IMR-90 (cell line): ENCODE measurements at regions not wholly inside any gene's neighbourhood (a gene's known extent, or its start where the extent isn't known, plus 50 kb on each side); places are given as distances from the start of the nearest gene placed in this dataset.

Experiments used
- ATAC-seq: fragments of 200-7000 bp; cut with Tn5 transposase; 2 replicates; pipeline ENCODE4 v1.9.1; 2020; ENCODE audit warnings: low read depth, mild to moderate bottlenecking, moderate library complexity
- BruUV-seq: library from RNA; stranded (reverse); fragments of 400-500 nt; replicated peaks from 2 replicates; lab custom pipeline; 2021; lab: Mats Ljungman, UMichigan
- CTCF ChIA-PET: fragments of 300-600 bp; formaldehyde crosslinking; extraction: SDS; loops from one replicate; lab custom pipeline; 2021; ENCODE audit warnings: antibody characterized with exemption; lab: Yijun Ruan, JAX
- POLR2A ChIA-PET: fragments of 300-600 bp; sonication (Branson Sonifier 250); formaldehyde crosslinking; loops from one replicate; lab custom pipeline; 2022; ENCODE audit warnings: antibody characterized with exemption; ENCODE audit not compliant: unreplicated experiment; lab: Charles Lee
- DNase-seq: peaks from one replicate; pipeline ENCODE4 v3.0.0; 2013
- H2AFZ ChIP-seq: replicated peaks from 2 replicates; pipeline ENCODE3; 2013; ENCODE audit warnings: low read length, mild to moderate bottlenecking; ENCODE audit not compliant: poor library complexity
- H2AK5ac ChIP-seq: 2 replicates; pipeline ENCODE4 v1.6.1; 2013; ENCODE audit warnings: low read depth, low read length, inconsistent platforms
- H2AK9ac ChIP-seq: replicated peaks from 2 replicates; pipeline ENCODE3; 2013; ENCODE audit warnings: mild to moderate bottlenecking, low read depth, low read length, moderate library complexity; ENCODE audit not compliant: poor library complexity
- H2BK120ac ChIP-seq: 2 replicates; pipeline ENCODE4 v1.6.1; 2013; ENCODE audit warnings: low read depth, low read length, inconsistent platforms
- H2BK15ac ChIP-seq: 3 replicates; pipeline ENCODE4 v1.6.1; 2013; ENCODE audit warnings: low read depth, low read length, inconsistent platforms
- H2BK20ac ChIP-seq: 2 replicates; pipeline ENCODE4 v1.6.1; 2013; ENCODE audit warnings: low read depth, mild to moderate bottlenecking, inconsistent platforms, low read length, moderate library complexity
- H2BK5ac ChIP-seq: 2 replicates; pipeline ENCODE4 v1.6.1; 2013; ENCODE audit warnings: mild to moderate bottlenecking, low read depth, low read length, inconsistent platforms; ENCODE audit not compliant: poor library complexity, severe bottlenecking
- H3K14ac ChIP-seq: replicated peaks from 2 replicates; pipeline ENCODE4 v1.6.1; 2013; ENCODE audit warnings: low read depth, low read length, inconsistent platforms
- H3K18ac ChIP-seq: 2 replicates; pipeline ENCODE4 v1.6.1; 2013; ENCODE audit warnings: low read depth, low read length, control low read depth
- H3K23ac ChIP-seq: 2 replicates; pipeline ENCODE4 v1.6.1; 2013; ENCODE audit warnings: low read depth, low read length, inconsistent platforms
- H3K27ac ChIP-seq: 2 replicates; pipeline ENCODE4 v1.5.1; 2013; ENCODE audit warnings: mild to moderate bottlenecking, control low read depth, low read length; ENCODE audit not compliant: insufficient read depth
- H3K27me3 ChIP-seq: 2 replicates; pipeline ENCODE4 v1.6.1; 2013; ENCODE audit warnings: low read length; ENCODE audit not compliant: control insufficient read depth, insufficient read depth
- H3K36me3 ChIP-seq: 2 replicates; pipeline ENCODE4 v1.6.1; 2013; ENCODE audit warnings: low read length, mixed read lengths; ENCODE audit not compliant: control insufficient read depth, insufficient read depth
- H3K4ac ChIP-seq: 2 replicates; pipeline ENCODE4 v1.6.1; 2013; ENCODE audit warnings: low read depth, low read length, inconsistent platforms
- H3K4me1 ChIP-seq: 2 replicates; pipeline ENCODE4 v1.6.1; 2013; ENCODE audit warnings: low read length, mixed read lengths; ENCODE audit not compliant: control insufficient read depth, insufficient read depth
- H3K4me2 ChIP-seq: 2 replicates; pipeline ENCODE4 v1.6.1; 2013; ENCODE audit warnings: low read depth, mild to moderate bottlenecking, control low read depth, low read length, moderate library complexity
- H3K4me3 ChIP-seq: 2 replicates; pipeline ENCODE4 v1.5.1; 2013; ENCODE audit warnings: low read depth, mild to moderate bottlenecking, control low read depth, low read length, moderate library complexity; ENCODE audit not compliant: insufficient read depth
- H3K56ac ChIP-seq: 2 replicates; pipeline ENCODE4 v1.6.1; 2013; ENCODE audit warnings: low read length, inconsistent platforms; ENCODE audit not compliant: insufficient read depth; ENCODE audit errors: extremely low read depth
- H3K79me1 ChIP-seq, 2 experiments: 2 replicates each; pipeline ENCODE4 v1.6.1; 2013; ENCODE audit warnings: low read length in 2 of 2, inconsistent platforms in 1 of 2, low read depth in 1 of 2
- H3K9ac ChIP-seq: 2 replicates; pipeline ENCODE4 v1.6.1; 2013; ENCODE audit warnings: low read depth, low read length, control low read depth
- H3K9me1 ChIP-seq: 2 replicates; pipeline ENCODE4 v1.6.1; 2013; ENCODE audit warnings: low read length, inconsistent platforms; ENCODE audit not compliant: insufficient read depth
- H3K9me3 ChIP-seq: 2 replicates; pipeline ENCODE4 v1.6.1; 2013; ENCODE audit warnings: low read length; ENCODE audit not compliant: control insufficient read depth, insufficient read depth
- H4K20me1 ChIP-seq: 2 replicates; pipeline ENCODE4 v1.6.1; 2013; ENCODE audit warnings: low read length, inconsistent platforms; ENCODE audit not compliant: insufficient read depth
- H4K5ac ChIP-seq: 2 replicates; pipeline ENCODE4 v1.6.1; 2013; ENCODE audit warnings: mild to moderate bottlenecking, low read depth, low read length, control low read depth
- H4K8ac ChIP-seq, 2 experiments: 2 replicates each; pipeline ENCODE4 v1.6.1; 2013; ENCODE audit warnings: low read depth in 2 of 2, low read length in 2 of 2, control low read depth in 1 of 2, inconsistent platforms in 1 of 2
- H4K91ac ChIP-seq: 2 replicates; pipeline ENCODE4 v1.6.1; 2013; ENCODE audit warnings: low read depth, low read length, inconsistent platforms; ENCODE audit not compliant: insufficient read depth
- BHLHE40 ChIP-seq: fragments of 150-350 bp; IDR thresholded peaks from 2 replicates; pipeline ENCODE4 v1.6.1; 2016; ENCODE audit warnings: mild to moderate bottlenecking, low read depth, low read length
- CEBPB ChIP-seq: IDR thresholded peaks from 2 replicates; pipeline ENCODE4 v1.6.1; 2012; ENCODE audit warnings: low read depth, low read length, improper control_type of control experiment
- CHD1 ChIP-seq: IDR thresholded peaks from 2 replicates; pipeline ENCODE4 v1.6.1; 2012; ENCODE audit warnings: low read depth, low read length, improper control_type of control experiment
- FOS ChIP-seq: fragments of 150-350 bp; IDR thresholded peaks from 2 replicates; pipeline ENCODE4 v1.6.1; 2016; ENCODE audit warnings: low read depth, low read length
- MAFK ChIP-seq: IDR thresholded peaks from 2 replicates; pipeline ENCODE4 v1.6.1; 2012; ENCODE audit warnings: low read depth, low read length, improper control_type of control experiment
- MAZ ChIP-seq: IDR thresholded peaks from 2 replicates; pipeline ENCODE4 v1.6.1; 2012; ENCODE audit warnings: low read depth, mild to moderate bottlenecking, low read length, improper control_type of control experiment, moderate library complexity, borderline replicate concordance
- MXI1 ChIP-seq: IDR thresholded peaks from 2 replicates; pipeline ENCODE4 v1.6.1; 2012; ENCODE audit warnings: low read depth, mild to moderate bottlenecking, low read length, moderate library complexity, borderline replicate concordance
- NFE2L2 ChIP-seq: fragments of 150-350 bp; IDR thresholded peaks from 2 replicates; pipeline ENCODE4 v1.6.1; 2016; ENCODE audit warnings: low read depth, mild to moderate bottlenecking, low read length
- POLR2A ChIP-seq: IDR thresholded peaks from 2 replicates; pipeline ENCODE4 v1.6.1; 2012; ENCODE audit warnings: mild to moderate bottlenecking, low read depth, low read length
- RAD21 ChIP-seq: IDR thresholded peaks from 2 replicates; pipeline ENCODE4 v1.6.1; 2012; ENCODE audit warnings: low read length, improper control_type of control experiment
- RCOR1 ChIP-seq: IDR thresholded peaks from 2 replicates; pipeline ENCODE4 v1.6.1; 2012; ENCODE audit warnings: mild to moderate bottlenecking, low read length, improper control_type of control experiment; ENCODE audit not compliant: insufficient replicate concordance
- RFX5 ChIP-seq: IDR thresholded peaks from 2 replicates; pipeline ENCODE4 v1.8.0; 2012; ENCODE audit warnings: low read depth, mild to moderate bottlenecking, low read length, moderate library complexity
- SMC3 ChIP-seq: fragments of 150-350 bp; IDR thresholded peaks from 2 replicates; pipeline ENCODE4 v1.6.1; 2016; ENCODE audit warnings: low read depth, mild to moderate bottlenecking, antibody characterized with exemption, low read length, moderate library complexity
- WGBS, 2 experiments: methylation state at CpG; one replicate each; pipeline versions ENCODE4 v1.1.5 to v1.1.7; 2013; ENCODE audit warnings: missing lambda C conversion rate in 2 of 2; ENCODE audit not compliant: insufficient read length in 1 of 2; ENCODE audit errors: extremely low coverage in 2 of 2; 5-methylcytosine and 5-hydroxymethylcytosine counted together
- dilution Hi-C: fragments of 300-500 bp; cut with HindIII; formaldehyde crosslinking; loops from one replicate; pipeline ENCODE4 v1.14.3; 2018; ENCODE audit warnings: low sequenced_read_pairs; ENCODE audit not compliant: unreplicated experiment
- in situ Hi-C: fragments of 300-500 bp; cut with MboI; formaldehyde crosslinking; loops from 3 replicates; pipeline ENCODE4 v1.14.3; 2019; ENCODE audit warnings: low sequenced_read_pairs, inconsistent platforms, mixed read lengths
- intact Hi-C: fragments of 100-400 bp; cut with micrococcal nuclease; formaldehyde crosslinking; loops from 2 replicates; pipeline ENCODE4 v1.10.0; 2022
- TF ChIP-seq, protein P1 (sequence below): conservative IDR thresholded peaks from 2 replicates; pipeline ENCODE4 v1.5.1; 2012; ENCODE audit warnings: mild to moderate bottlenecking, low read depth, low read length, improper control_type of control experiment
- TF ChIP-seq, protein P2 (sequence below): fragments of 150-350 bp; IDR thresholded peaks from 2 replicates; pipeline ENCODE4 v1.6.1; 2016; ENCODE audit warnings: low read depth, mild to moderate bottlenecking, low read length, moderate library complexity, borderline replicate concordance
- TF ChIP-seq, protein P3 (sequence below): fragments of 150-350 bp; IDR thresholded peaks from 2 replicates; pipeline ENCODE4 v1.6.1; 2017; ENCODE audit warnings: mild to moderate bottlenecking, antibody characterized with exemption, low read length, low read depth

DNA sequence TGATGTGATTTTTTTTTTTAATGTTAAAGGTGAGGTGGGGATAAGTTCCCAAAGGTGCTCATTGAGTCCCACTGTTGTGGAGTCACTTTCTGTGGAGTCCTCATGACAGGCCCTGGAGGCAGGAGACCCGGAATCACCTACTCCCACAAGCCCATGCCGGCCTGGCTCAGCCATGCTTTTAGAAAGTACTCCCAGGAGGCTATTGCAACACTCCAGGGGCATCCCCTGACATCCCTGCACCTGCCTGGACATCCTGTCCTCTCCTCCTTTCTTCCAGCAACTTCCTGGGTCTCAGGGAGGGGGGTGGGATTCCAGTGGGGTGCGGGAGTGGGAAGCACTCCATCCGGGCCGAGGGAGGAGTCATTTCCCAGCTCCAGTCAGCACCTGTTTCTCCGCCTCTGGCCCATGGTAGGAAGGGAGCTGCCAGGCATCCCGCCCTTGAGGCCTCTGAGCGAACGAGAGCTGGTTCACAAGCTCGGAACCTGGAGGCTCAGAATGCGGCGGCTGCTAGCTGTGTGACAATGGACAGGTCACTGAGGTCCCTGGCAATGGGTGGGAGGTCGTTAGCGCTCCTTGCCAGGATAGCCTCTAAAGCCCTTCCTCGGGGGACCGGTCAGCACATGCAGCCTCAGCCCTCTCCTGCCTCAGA lies 163.9 kb upstream of the ID2 start:
- ChIA-PET CTCF (interaction anchor here (1.0 kb wide), 1 partner anchor 313 kb away, joined by 6 read pairs; no protein-coding TSS in a partner anchor), POLR2A (interaction anchor here (0.7 kb wide), 1 partner anchor 11 kb away, joined by 3 read pairs; no protein-coding TSS in a partner anchor)
- H2BK15ac ChIP-seq = no peak overlapping the region
- H2BK20ac ChIP-seq = no peak overlapping the region
- intact Hi-C loops = loop anchor here (10.0 kb wide), 1 partner anchor 167 kb away; the partner anchor contains the start of gene ID2
- in situ Hi-C loops = no loop called here
- H2AK9ac ChIP-seq = no peak overlapping the region
- WGBS, 2 experiments = 89% methylated on average over 3 of the region's 16 CpGs; no CpG with 5 or more reads in 1 of the 2 experiments
- no peak overlapping the region for H3K27ac ChIP-seq
- H2BK5ac ChIP-seq = no peak overlapping the region
- no peak overlapping the region for H3K18ac ChIP-seq
- H3K4ac ChIP-seq = no peak overlapping the region
- dilution Hi-C loops = no loop called here
- H3K9me1 ChIP-seq = no peaks in the 10 kb centered on the region
- no peak overlapping the region for H4K91ac ChIP-seq
- H2BK120ac ChIP-seq = no peak overlapping the region
- H4K20me1 ChIP-seq = no peaks in the 10 kb centered on the region; the same call in 1 of the 2 replicates
- H3K27me3 ChIP-seq = peaks cover 20% of the 10 kb centered on the region
- H2AFZ ChIP-seq = no peak overlapping the region
- H4K8ac ChIP-seq = no peak overlapping the region
- no peak overlapping the region for H2AK5ac ChIP-seq
- DNase-seq (no peak), ATAC-seq (no peak)
- no peaks in the 10 kb centered on the region; the same call in 1 of the 2 replicates for H3K4me1 ChIP-seq
- BruUV-seq = no TSS peak
- H3K14ac ChIP-seq = no peak overlapping the region
- no peaks in the 10 kb centered on the region for H3K36me3 ChIP-seq
- H3K4me2 ChIP-seq = no peak overlapping the region
- H3K4me3 ChIP-seq = no peak overlapping the region
- H3K23ac ChIP-seq = no peak overlapping the region
- H3K9me3 ChIP-seq = peaks cover 4% of the 10 kb centered on the region; the same call in 1 of the 2 replicates
- H4K5ac ChIP-seq = no peak overlapping the region
- H3K9ac ChIP-seq = no peak overlapping the region
- no peak overlapping the region for H3K56ac ChIP-seq
- TF ChIP-seq MAZ (no peak), POLR2A (no peak), MAFK (no peak), RCOR1 (no peak), RFX5 (no peak), RAD21 (no peak), FOS (no peak), SMC3 (no peak), BHLHE40 (no peak), NFE2L2 (no peak), CHD1 (no peak), MXI1 (no peak), CEBPB (no peak)
- TF ChIP-seq, protein P1, sequence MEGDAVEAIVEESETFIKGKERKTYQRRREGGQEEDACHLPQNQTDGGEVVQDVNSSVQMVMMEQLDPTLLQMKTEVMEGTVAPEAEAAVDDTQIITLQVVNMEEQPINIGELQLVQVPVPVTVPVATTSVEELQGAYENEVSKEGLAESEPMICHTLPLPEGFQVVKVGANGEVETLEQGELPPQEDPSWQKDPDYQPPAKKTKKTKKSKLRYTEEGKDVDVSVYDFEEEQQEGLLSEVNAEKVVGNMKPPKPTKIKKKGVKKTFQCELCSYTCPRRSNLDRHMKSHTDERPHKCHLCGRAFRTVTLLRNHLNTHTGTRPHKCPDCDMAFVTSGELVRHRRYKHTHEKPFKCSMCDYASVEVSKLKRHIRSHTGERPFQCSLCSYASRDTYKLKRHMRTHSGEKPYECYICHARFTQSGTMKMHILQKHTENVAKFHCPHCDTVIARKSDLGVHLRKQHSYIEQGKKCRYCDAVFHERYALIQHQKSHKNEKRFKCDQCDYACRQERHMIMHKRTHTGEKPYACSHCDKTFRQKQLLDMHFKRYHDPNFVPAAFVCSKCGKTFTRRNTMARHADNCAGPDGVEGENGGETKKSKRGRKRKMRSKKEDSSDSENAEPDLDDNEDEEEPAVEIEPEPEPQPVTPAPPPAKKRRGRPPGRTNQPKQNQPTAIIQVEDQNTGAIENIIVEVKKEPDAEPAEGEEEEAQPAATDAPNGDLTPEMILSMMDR = no peak
- TF ChIP-seq, protein P2, sequence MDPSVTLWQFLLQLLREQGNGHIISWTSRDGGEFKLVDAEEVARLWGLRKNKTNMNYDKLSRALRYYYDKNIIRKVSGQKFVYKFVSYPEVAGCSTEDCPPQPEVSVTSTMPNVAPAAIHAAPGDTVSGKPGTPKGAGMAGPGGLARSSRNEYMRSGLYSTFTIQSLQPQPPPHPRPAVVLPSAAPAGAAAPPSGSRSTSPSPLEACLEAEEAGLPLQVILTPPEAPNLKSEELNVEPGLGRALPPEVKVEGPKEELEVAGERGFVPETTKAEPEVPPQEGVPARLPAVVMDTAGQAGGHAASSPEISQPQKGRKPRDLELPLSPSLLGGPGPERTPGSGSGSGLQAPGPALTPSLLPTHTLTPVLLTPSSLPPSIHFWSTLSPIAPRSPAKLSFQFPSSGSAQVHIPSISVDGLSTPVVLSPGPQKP = no peak
- TF ChIP-seq, protein P3, sequence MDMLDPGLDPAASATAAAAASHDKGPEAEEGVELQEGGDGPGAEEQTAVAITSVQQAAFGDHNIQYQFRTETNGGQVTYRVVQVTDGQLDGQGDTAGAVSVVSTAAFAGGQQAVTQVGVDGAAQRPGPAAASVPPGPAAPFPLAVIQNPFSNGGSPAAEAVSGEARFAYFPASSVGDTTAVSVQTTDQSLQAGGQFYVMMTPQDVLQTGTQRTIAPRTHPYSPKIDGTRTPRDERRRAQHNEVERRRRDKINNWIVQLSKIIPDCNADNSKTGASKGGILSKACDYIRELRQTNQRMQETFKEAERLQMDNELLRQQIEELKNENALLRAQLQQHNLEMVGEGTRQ = no peak
- no peaks in the 10 kb centered on the region for H3K79me1 ChIP-seq
